Neuron (in vitro differentiated cells): ENCODE measurements at regions not wholly inside any gene's neighbourhood (a gene's known extent, or its start where the extent isn't known, plus 50 kb on each side); places are given as distances from the start of the nearest gene placed in this dataset.

Experiments
- H2AFZ ChIP-seq: one replicate; pipeline ENCODE4 v1.6.1; 2013; ENCODE audit warnings: low read depth, mild to moderate bottlenecking, inconsistent platforms, low read length, moderate library complexity
- H3K27me3 ChIP-seq: one replicate; pipeline ENCODE4 v1.6.1; 2013; ENCODE audit warnings: low read length; ENCODE audit not compliant: insufficient read depth
- H3K36me3 ChIP-seq: one replicate; pipeline ENCODE4 v1.6.1; 2013; ENCODE audit warnings: low read length; ENCODE audit not compliant: insufficient read depth
- H3K4me1 ChIP-seq: one replicate; pipeline ENCODE4 v1.6.1; 2013; ENCODE audit warnings: low read length; ENCODE audit not compliant: insufficient read depth
- H3K4me3 ChIP-seq: 2 replicates; pipeline ENCODE4 v1.5.1; 2013; ENCODE audit warnings: mild to moderate bottlenecking, low read length, moderate library complexity
- H3K9me3 ChIP-seq: one replicate; pipeline ENCODE4 v1.6.1; 2013; ENCODE audit warnings: low read length

GRCh38 chr22:27472975-27473374 lies 328.6 kb downstream of the MN1 start:
- Histone ChIP-seq H3K27me3 (no peaks in the 10 kb centered on the region), H3K4me3 (no peak overlapping the region), H3K4me1 (peaks cover 19% of the 10 kb centered on the region), H3K9me3 (no peaks in the 10 kb centered on the region), H2AFZ (no peak overlapping the region), H3K36me3 (no peaks in the 10 kb centered on the region)

GRCh38 chr22:27473533-27473932 lies 328.0 kb downstream of the MN1 start:
- H3K27me3 ChIP-seq, result no peaks in the 10 kb centered on the region
- no peaks in the 10 kb centered on the region for H3K36me3 ChIP-seq
- H2AFZ ChIP-seq, result no peak overlapping the region
- no peak overlapping the region for H3K4me3 ChIP-seq
- H3K4me1 ChIP-seq, result peaks cover 16% of the 10 kb centered on the region
- H3K9me3 ChIP-seq, result no peaks in the 10 kb centered on the region

- no peaks in the 10 kb centered on the region for H3K27me3 ChIP-seq
- no peak overlapping the region for H3K4me3 ChIP-seq
Measured at GRCh38 chr22:27474112-27474571, 327.4 kb downstream of the MN1 start.

GRCh38 chr22:27474711-27475547 lies 326.6 kb downstream of the MN1 start:
- no peak overlapping the region for H3K4me3 ChIP-seq
- H3K36me3 ChIP-seq, result no peaks in the 10 kb centered on the region
- no peaks in the 10 kb centered on the region for H3K27me3 ChIP-seq
- no peak overlapping the region for H2AFZ ChIP-seq
- H3K4me1 ChIP-seq, result peaks cover 20% of the 10 kb centered on the region
- no peaks in the 10 kb centered on the region for H3K9me3 ChIP-seq

More at GRCh38 chr22:27474112-27474571, 327.4 kb downstream of the MN1 start:
- no peaks in the 10 kb centered on the region for H3K9me3 ChIP-seq
- peaks cover 16% of the 10 kb centered on the region for H3K4me1 ChIP-seq
- no peaks in the 10 kb centered on the region for H3K36me3 ChIP-seq
- no peak overlapping the region for H2AFZ ChIP-seq

GRCh38 chr22:27475548-27475897 lies 326.0 kb downstream of the MN1 start:
- Histone ChIP-seq H3K27me3 (no peaks in the 10 kb centered on the region), H3K36me3 (no peaks in the 10 kb centered on the region), H3K4me3 (no peak overlapping the region), H3K9me3 (no peaks in the 10 kb centered on the region), H3K4me1 (peaks cover 26% of the 10 kb centered on the region), H2AFZ (no peak overlapping the region)

GRCh38 chr22:27476318-27476717 lies 325.2 kb downstream of the MN1 start:
- Histone ChIP-seq H3K4me1 (peaks cover 34% of the 10 kb centered on the region), H3K36me3 (no peaks in the 10 kb centered on the region), H2AFZ (no peak overlapping the region), H3K4me3 (no peak overlapping the region), H3K9me3 (no peaks in the 10 kb centered on the region), H3K27me3 (no peaks in the 10 kb centered on the region)

- H3K4me1 ChIP-seq, result peaks cover 37% of the 10 kb centered on the region
- no peaks in the 10 kb centered on the region for H3K9me3 ChIP-seq
- no peaks in the 10 kb centered on the region for H3K27me3 ChIP-seq
- H2AFZ ChIP-seq, result no peak overlapping the region
- no peaks in the 10 kb centered on the region for H3K36me3 ChIP-seq
- H3K4me3 ChIP-seq, result no peak overlapping the region
Measured at GRCh38 chr22:27476729-27477128, 324.8 kb downstream of the MN1 start.

GRCh38 chr22:27477171-27477570 lies 324.4 kb downstream of the MN1 start:
- no peaks in the 10 kb centered on the region for H3K27me3 ChIP-seq
- peaks cover 38% of the 10 kb centered on the region for H3K4me1 ChIP-seq
- no peaks in the 10 kb centered on the region for H3K36me3 ChIP-seq
- H2AFZ ChIP-seq, result no peak overlapping the region
- H3K4me3 ChIP-seq, result no peak overlapping the region
- no peaks in the 10 kb centered on the region for H3K9me3 ChIP-seq

GRCh38 chr22:27480487-27480886 lies 321.1 kb downstream of the MN1 start:
- H3K4me1 ChIP-seq, result peaks cover 34% of the 10 kb centered on the region
- H3K36me3 ChIP-seq, result no peaks in the 10 kb centered on the region
- H3K27me3 ChIP-seq, result no peaks in the 10 kb centered on the region
- H2AFZ ChIP-seq, result no peak overlapping the region
- H3K4me3 ChIP-seq, result no peak overlapping the region
- H3K9me3 ChIP-seq, result no peaks in the 10 kb centered on the region

GRCh38 chr22:27482402-27482801 lies 319.2 kb downstream of the MN1 start:
- H3K4me3 ChIP-seq, result no peak overlapping the region
- H3K9me3 ChIP-seq, result peaks cover 2% of the 10 kb centered on the region

GRCh38 chr22:27483095-27483785 lies 318.3 kb downstream of the MN1 start:
- Histone ChIP-seq H3K9me3 (peaks cover 2% of the 10 kb centered on the region), H3K4me1 (peaks cover 24% of the 10 kb centered on the region), H2AFZ (no peak overlapping the region), H3K4me3 (no peak overlapping the region), H3K36me3 (no peaks in the 10 kb centered on the region), H3K27me3 (no peaks in the 10 kb centered on the region)

More at GRCh38 chr22:27482402-27482801, 319.2 kb downstream of the MN1 start:
- no peak overlapping the region for H2AFZ ChIP-seq
- H3K36me3 ChIP-seq, result no peaks in the 10 kb centered on the region
- peaks cover 24% of the 10 kb centered on the region for H3K4me1 ChIP-seq
- no peaks in the 10 kb centered on the region for H3K27me3 ChIP-seq

- Histone ChIP-seq H3K4me3 (no peak overlapping the region), H3K36me3 (no peaks in the 10 kb centered on the region), H3K27me3 (no peaks in the 10 kb centered on the region), H3K9me3 (peaks cover 2% of the 10 kb centered on the region), H3K4me1 (peaks cover 11% of the 10 kb centered on the region), H2AFZ (no peak overlapping the region)
Measured at GRCh38 chr22:27485842-27486241, 315.7 kb downstream of the MN1 start.

GRCh38 chr22:27487600-27488452 lies 313.7 kb downstream of the MN1 start:
- Histone ChIP-seq H3K4me3 (no peak overlapping the region), H3K27me3 (no peaks in the 10 kb centered on the region), H3K36me3 (no peaks in the 10 kb centered on the region), H2AFZ (no peak overlapping the region), H3K9me3 (peaks cover 2% of the 10 kb centered on the region), H3K4me1 (no peaks in the 10 kb centered on the region)
